ENCODE measurements at regions not wholly inside any gene's neighbourhood (a gene's known extent, or its start where the extent isn't known, plus 50 kb on each side); places are given as distances from the start of the nearest gene placed in this dataset.

DNA sequence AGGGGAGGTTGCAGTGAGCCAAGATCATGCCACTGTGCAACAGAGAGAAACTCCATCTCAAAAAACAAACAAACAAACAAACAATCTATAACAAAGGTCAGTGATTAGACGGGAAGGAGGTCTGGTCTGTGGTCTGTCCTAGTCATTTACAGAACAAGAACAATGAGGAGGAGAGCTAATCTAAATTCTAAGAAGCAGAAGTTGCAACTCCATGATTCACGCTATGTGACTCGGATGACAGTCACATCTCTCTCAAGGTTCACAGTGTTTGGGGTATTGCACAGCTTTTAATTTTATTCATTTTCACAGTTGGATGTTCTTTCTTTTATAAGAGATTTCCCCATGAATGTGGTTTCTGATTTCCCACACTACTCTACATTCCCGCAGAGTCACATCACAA lies 218.7 kb upstream of the PIEZO2 start:
- no peak for TF ChIP-seq POLR2A (IDR thresholded peaks at IDR 0.05)
- TF ChIP-seq, protein P1, sequence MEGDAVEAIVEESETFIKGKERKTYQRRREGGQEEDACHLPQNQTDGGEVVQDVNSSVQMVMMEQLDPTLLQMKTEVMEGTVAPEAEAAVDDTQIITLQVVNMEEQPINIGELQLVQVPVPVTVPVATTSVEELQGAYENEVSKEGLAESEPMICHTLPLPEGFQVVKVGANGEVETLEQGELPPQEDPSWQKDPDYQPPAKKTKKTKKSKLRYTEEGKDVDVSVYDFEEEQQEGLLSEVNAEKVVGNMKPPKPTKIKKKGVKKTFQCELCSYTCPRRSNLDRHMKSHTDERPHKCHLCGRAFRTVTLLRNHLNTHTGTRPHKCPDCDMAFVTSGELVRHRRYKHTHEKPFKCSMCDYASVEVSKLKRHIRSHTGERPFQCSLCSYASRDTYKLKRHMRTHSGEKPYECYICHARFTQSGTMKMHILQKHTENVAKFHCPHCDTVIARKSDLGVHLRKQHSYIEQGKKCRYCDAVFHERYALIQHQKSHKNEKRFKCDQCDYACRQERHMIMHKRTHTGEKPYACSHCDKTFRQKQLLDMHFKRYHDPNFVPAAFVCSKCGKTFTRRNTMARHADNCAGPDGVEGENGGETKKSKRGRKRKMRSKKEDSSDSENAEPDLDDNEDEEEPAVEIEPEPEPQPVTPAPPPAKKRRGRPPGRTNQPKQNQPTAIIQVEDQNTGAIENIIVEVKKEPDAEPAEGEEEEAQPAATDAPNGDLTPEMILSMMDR (IDR thresholded peaks at IDR 0.05 in 4 of 5, conservative IDR thresholded peaks at IDR 0.05 in 1 of 5) = no peak

All from gastrocnemius medialis (tissue), 4 donors.